NB4 (cell line): ENCODE measurements at regions not wholly inside any gene's neighbourhood (a gene's known extent, or its start where the extent isn't known, plus 50 kb on each side); places are given as distances from the start of the nearest gene placed in this dataset.

ENCODE experiments used
- DNase-seq: peaks from one replicate; pipeline ENCODE4 v3.0.0; 2010; ENCODE audit warnings: low read depth
- H3K4me3 ChIP-seq: one replicate; pipeline ENCODE4 v1.5.1; 2011; ENCODE audit warnings: mild to moderate bottlenecking, low read depth, low read length, moderate library complexity
- MYC ChIP-seq: IDR thresholded peaks from 2 replicates; pipeline ENCODE4 v1.6.1; 2011; ENCODE audit warnings: low read depth, low read length
- POLR2A ChIP-seq: IDR thresholded peaks from 2 replicates; pipeline ENCODE4 v1.6.1; 2011; ENCODE audit warnings: mild to moderate bottlenecking; ENCODE audit not compliant: insufficient read length; ENCODE audit errors: extremely low read depth
- TF ChIP-seq, protein P1 (sequence below): IDR thresholded peaks from 2 replicates; pipeline ENCODE4 v1.6.1; 2011; ENCODE audit warnings: low read depth, low read length
- TF ChIP-seq, protein P2 (sequence below): IDR thresholded peaks from one replicate; pipeline ENCODE4 v1.5.1; 2012; ENCODE audit warnings: low read depth, low read length

DNA sequence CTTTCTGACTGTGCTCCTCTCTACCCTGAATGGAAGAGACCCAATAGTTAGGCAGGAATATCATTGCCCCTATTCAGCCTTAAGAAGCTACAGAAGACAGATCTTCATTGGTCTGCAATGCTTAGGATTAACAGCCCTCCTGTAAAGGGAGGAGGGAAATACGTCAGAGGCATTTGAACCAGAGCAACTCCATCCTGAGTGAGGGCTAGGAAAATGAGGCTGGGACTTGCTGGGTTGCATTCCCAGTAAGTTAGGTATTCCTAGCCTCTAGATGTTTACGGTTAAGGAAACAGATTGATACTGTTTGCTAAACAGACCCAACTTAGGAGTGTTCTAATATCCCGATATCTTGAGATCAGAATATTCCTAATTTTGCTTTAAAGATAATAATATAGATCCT, 63.5 kb downstream of the PCDH18 start:
- H3K4me3 ChIP-seq, result no peak overlapping the region
- no peak for DNase-seq
- no peak for TF ChIP-seq MYC
- TF ChIP-seq, protein P1, sequence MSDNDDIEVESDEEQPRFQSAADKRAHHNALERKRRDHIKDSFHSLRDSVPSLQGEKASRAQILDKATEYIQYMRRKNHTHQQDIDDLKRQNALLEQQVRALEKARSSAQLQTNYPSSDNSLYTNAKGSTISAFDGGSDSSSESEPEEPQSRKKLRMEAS, result no peak
- TF ChIP-seq POLR2A, result no peak
- TF ChIP-seq, protein P2, sequence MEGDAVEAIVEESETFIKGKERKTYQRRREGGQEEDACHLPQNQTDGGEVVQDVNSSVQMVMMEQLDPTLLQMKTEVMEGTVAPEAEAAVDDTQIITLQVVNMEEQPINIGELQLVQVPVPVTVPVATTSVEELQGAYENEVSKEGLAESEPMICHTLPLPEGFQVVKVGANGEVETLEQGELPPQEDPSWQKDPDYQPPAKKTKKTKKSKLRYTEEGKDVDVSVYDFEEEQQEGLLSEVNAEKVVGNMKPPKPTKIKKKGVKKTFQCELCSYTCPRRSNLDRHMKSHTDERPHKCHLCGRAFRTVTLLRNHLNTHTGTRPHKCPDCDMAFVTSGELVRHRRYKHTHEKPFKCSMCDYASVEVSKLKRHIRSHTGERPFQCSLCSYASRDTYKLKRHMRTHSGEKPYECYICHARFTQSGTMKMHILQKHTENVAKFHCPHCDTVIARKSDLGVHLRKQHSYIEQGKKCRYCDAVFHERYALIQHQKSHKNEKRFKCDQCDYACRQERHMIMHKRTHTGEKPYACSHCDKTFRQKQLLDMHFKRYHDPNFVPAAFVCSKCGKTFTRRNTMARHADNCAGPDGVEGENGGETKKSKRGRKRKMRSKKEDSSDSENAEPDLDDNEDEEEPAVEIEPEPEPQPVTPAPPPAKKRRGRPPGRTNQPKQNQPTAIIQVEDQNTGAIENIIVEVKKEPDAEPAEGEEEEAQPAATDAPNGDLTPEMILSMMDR, result no peak

DNA sequence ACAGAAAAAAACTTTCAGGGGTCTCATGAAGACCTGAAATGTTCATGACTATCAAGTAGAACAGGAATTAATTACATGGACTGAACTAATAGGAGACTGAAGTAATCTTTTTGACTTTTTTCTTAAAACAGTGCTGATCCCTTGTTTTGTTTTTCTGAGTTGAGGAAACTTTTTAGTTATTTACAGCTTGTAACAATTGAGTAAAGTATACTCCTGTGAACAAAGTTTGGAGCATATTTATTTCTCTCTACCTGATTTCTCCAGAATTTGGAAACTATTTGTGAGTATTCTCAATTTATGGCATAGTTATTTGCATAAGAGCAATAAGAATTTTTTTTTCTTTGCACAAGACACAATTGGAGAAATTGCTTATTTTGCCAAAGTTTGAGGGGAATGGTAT, 64.8 kb downstream of the PCDH18 start:
- no peak for DNase-seq
- H3K4me3 ChIP-seq, result no peak overlapping the region
- TF ChIP-seq, protein P2, result no peak
- TF ChIP-seq, protein P1, result no peak
- TF ChIP-seq POLR2A, result no peak
- no peak for TF ChIP-seq MYC

DNA sequence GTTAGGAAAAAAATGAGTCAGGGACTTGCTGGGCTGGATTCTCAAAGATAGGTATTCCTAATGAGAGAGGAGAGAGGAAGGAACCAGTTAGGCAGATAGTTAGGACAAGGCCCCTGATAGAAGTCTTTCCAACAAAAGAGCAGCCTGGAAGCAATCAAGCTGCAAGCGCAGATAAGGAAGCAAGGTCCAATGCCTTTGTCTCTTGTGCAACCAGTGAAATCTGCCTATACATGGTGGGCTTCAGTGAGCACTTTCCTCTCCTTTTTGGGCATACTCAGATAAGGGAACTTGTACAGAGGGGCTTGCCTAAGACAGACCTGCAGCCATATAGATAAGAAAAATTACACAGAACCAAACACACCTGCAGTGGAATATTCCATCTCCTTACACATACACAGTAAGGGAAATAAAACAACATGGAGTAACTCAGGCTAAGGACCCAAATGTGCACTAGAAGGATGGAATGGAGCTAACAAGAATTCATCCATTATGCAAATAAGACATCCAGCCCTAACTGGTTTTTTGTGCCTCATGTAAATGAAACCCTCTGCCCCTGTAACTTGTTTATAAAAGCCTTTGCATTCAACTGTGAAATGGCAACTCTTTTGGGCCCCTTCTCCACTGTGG, 68.8 kb downstream of the PCDH18 start:
- no peak overlapping the region for H3K4me3 ChIP-seq
- DNase-seq, result no peak
- TF ChIP-seq, protein P1, result no peak
- TF ChIP-seq POLR2A, result no peak
- TF ChIP-seq, protein P2, result no peak
- TF ChIP-seq MYC, result no peak

DNA sequence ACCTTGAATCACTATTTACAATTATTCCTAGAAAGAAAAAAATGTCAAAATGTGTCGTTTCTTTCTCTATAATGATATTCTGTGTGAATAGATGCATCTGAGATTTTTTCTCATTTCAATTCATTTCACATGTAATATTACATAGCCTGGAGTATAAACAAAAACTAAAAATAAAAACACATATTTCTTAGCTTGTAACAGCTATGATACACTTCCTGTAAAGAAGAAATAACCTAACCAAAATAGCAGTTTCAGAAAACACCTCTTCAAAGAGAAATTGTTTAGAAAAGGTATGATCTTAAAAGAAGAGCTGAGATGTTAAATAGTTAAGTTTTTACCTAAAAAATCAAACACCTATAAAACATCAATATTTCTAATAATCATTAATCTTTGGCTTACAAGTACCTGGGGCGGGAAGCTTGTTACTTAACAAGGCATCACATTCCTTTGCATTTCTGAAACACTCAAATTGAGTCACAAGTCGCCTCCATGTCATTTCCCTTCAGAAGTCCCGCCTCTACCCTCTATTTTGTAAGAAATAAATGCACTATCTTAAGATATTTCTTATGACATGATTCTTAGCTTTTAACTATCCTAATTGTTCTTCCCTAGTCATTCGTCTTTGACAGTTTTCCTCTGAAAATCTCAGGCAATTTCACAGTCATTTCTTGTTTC, 76.5 kb downstream of the PCDH18 start:
- TF ChIP-seq, protein P1, result no peak
- no peak for DNase-seq
- H3K4me3 ChIP-seq, result no peak overlapping the region

DNA sequence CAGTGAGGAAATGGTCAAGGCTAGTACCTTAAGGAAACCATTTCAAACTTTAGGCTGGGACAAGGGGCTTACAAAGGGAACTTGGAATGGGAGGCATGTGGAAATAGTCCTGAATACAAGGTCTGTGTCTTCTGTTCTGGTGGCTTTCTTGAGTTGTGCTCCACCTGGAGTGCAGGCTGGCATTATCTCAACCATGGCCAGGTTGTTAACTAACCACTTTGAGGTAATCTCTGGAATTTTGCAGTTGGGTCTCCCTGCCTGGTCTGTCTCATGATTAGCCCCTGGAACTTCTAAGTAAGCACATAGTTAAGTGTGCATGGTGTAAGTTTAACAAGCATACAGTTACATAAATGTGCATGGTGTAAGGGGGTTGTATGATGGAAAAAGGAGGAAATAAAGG, 77.5 kb downstream of the PCDH18 start:
- no peak for DNase-seq

DNA sequence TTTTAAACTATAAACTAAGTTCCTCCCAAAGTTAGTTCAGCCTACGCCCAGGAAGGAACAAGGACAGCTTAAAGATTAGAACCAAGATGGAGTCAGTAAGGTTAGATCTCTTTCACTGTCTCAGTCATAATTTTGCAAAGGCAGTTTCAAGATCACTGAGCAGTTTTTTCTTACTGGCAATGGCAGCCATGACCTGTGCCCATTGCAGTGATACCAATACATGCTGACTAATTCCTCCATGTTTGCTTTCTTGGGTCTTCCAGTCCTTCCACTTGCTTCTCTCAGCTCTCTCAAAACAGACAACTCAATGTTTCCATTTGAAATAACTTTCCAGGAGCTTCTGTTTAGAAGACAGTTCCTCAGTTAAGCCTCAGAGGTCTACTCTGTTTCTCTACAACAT, 79.5 kb downstream of the PCDH18 start:
- no peak overlapping the region for H3K4me3 ChIP-seq
- no peak for TF ChIP-seq MYC
- TF ChIP-seq, protein P1, result no peak
- TF ChIP-seq POLR2A, result no peak
- TF ChIP-seq, protein P2, result no peak
- no peak for DNase-seq

More for the DNA sequence above, 77.5 kb downstream of the PCDH18 start:
- TF ChIP-seq POLR2A, result no peak
- TF ChIP-seq MYC, result no peak
- TF ChIP-seq, protein P2, result no peak
- TF ChIP-seq, protein P1, result no peak
- no peak overlapping the region for H3K4me3 ChIP-seq
